ENCODE measurements at regions not wholly inside any gene's neighbourhood (a gene's known extent, or its start where the extent isn't known, plus 50 kb on each side); places are given as distances from the start of the nearest gene placed in this dataset.
A peak's percentile ranks its signal among the peaks of the same experiment; 100 is the strongest.

DNA sequence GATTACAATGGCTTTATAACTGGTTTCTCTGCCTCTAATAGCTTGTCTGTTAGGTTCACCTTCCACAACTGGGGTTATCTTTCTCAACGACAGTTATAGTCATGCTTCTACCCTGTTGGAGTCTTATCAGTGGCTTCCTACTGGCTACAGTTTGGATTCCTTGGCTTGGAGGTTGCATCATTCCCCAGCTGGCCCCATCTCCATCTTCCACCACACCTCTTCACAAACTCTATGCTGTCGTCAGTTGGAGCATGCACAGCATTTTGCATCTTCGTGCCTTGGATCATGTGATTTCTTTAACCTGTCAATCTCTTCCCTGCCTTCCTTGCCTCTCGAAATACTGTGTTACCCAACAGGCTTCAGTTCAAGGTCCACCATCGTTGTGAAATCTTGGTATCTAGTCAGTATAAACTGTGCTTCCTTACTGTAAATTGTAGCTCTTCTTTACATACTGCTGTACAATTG lies 316.3 kb upstream of the CXCR4 start:
- in situ Hi-C loops (cut with MboI; ENCODE audit: low sequenced_read_pairs in 4 of 4), result no loop called here
- no peak for TF ChIP-seq POLR2A (IDR thresholded peaks at IDR 0.05)
- TF ChIP-seq, protein P1, sequence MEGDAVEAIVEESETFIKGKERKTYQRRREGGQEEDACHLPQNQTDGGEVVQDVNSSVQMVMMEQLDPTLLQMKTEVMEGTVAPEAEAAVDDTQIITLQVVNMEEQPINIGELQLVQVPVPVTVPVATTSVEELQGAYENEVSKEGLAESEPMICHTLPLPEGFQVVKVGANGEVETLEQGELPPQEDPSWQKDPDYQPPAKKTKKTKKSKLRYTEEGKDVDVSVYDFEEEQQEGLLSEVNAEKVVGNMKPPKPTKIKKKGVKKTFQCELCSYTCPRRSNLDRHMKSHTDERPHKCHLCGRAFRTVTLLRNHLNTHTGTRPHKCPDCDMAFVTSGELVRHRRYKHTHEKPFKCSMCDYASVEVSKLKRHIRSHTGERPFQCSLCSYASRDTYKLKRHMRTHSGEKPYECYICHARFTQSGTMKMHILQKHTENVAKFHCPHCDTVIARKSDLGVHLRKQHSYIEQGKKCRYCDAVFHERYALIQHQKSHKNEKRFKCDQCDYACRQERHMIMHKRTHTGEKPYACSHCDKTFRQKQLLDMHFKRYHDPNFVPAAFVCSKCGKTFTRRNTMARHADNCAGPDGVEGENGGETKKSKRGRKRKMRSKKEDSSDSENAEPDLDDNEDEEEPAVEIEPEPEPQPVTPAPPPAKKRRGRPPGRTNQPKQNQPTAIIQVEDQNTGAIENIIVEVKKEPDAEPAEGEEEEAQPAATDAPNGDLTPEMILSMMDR (IDR thresholded peaks at IDR 0.05 in 4 of 5, conservative IDR thresholded peaks at IDR 0.05 in 1 of 5), result no peak
- ATAC-seq, result no peak

DNA sequence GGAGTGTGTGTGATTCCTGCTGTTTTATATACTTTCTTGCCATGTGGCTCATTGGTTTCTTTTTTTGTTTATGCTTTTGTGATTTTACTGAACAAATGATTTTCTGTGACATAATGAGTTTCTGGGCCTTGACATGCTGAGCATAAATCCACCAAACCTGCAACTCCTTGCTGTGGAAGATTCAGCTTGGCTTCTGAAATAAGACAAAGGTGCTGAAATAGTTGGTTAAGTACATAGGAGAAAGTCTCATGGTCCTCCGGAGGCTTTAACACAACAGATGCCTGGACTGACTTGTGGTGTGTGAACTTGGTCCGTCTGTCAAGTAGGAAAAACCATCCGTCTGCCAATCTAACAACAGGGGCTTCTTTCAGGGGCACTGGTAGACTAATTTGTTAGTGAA lies 315.3 kb upstream of the CXCR4 start:
- intact Hi-C loops (cut with DNase I; ENCODE audit: low total_unique reads), result no loop called here
- no peaks in the 10 kb centered on the region for H3K9me3 ChIP-seq
- H3K36me3 ChIP-seq, result no peaks in the 10 kb centered on the region
- TF ChIP-seq, protein P1 (IDR thresholded peaks at IDR 0.05 in 4 of 5, conservative IDR thresholded peaks at IDR 0.05 in 1 of 5), result no peak
- TF ChIP-seq POLR2A (IDR thresholded peaks at IDR 0.05), result no peak
- in situ Hi-C loops (cut with MboI; ENCODE audit: low sequenced_read_pairs in 4 of 4), result no loop called here
- no peak overlapping the region for H3K4me3 ChIP-seq
- DNase-seq (no peak), ATAC-seq (no peak)
- no peaks in the 10 kb centered on the region for H3K4me1 ChIP-seq
- no peak overlapping the region for H3K27ac ChIP-seq
- H3K27me3 ChIP-seq, result no peaks in the 10 kb centered on the region

More for the DNA sequence above, 316.3 kb upstream of the CXCR4 start:
- DNase-seq, result no peak
- Histone ChIP-seq H3K27me3 (no peaks in the 10 kb centered on the region), H3K4me1 (no peaks in the 10 kb centered on the region), H3K36me3 (no peaks in the 10 kb centered on the region), H3K27ac (no peak overlapping the region), H3K9me3 (no peaks in the 10 kb centered on the region), H3K4me3 (no peak overlapping the region)
- intact Hi-C loops (cut with DNase I; ENCODE audit: low total_unique reads), result no loop called here

DNA sequence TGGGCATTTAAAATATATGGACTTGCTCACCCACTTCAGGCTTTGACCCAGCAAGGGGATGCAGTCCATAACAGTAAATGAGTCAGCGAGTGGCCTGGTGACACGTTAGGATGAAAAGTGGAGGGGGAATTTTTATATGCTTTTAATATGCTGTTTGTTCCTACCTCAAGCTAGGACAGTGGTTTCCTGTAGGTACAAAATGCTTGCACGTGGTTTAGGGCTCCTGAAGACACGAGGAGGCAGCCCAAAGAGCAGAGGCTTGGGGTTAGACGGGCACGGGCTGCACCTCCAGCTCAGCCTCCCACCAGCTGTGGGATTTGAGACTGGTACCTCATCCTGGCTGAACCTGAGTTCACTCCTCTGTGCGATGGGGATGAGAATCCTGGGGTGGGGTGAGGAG lies 306.2 kb upstream of the CXCR4 start:
- Histone ChIP-seq H3K9me3 (no peaks in the 10 kb centered on the region), H3K4me1 (no peaks in the 10 kb centered on the region), H3K27ac (no peak overlapping the region), H3K36me3 (no peaks in the 10 kb centered on the region), H3K4me3 (peak overlapping the region in 1 of 4 donors; percentile 40), H3K27me3 (peaks cover 0 to 6% (median 5%) of the 10 kb centered on the region in 3 donors)
- in situ Hi-C loops (cut with MboI; ENCODE audit: low sequenced_read_pairs in 4 of 4) (loop anchor here (25.0 kb wide), 1 partner anchor 1413 kb away; no protein-coding TSS in a partner anchor), intact Hi-C loops (cut with DNase I; ENCODE audit: low total_unique reads) (no loop called here)
- ATAC-seq (no peak), DNase-seq (no peak)
- TF ChIP-seq, protein P1 (IDR thresholded peaks at IDR 0.05 in 4 of 5, conservative IDR thresholded peaks at IDR 0.05 in 1 of 5), result no peak
- no peak for TF ChIP-seq POLR2A (IDR thresholded peaks at IDR 0.05)

DNA sequence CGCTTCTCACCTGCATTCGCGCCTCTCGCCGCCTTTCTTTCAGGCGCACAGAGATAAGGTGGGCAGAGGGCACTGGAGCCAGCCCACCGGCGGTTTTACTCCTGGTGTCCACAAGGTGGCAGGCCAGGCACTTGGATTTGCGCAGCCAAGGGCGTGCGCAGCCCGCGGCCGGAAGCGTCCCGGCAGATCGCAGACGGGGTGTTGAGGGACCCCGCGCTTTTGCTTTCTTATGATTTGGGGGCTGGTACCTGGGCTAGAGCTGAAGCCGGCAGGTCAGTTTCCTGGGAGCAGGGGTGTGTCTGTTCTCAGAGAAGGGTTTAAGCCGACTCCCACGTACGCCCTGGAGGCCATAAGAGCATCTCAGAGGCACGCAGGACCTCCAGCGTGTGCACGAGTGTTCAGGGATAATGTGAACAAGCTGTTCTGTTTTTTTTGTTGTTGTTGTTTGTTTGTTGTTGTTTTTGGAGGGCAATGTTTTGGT lies 305.6 kb upstream of the CXCR4 start:
- Histone ChIP-seq H3K27ac (no peak overlapping the region), H3K36me3 (no peaks in the 10 kb centered on the region), H3K4me3 (peak overlapping the region; percentile 39 to 47 (median 41)), H3K9me3 (no peaks in the 10 kb centered on the region), H3K4me1 (no peaks in the 10 kb centered on the region), H3K27me3 (peaks cover 0 to 6% (median 5%) of the 10 kb centered on the region in 3 donors)
- in situ Hi-C loops (cut with MboI; ENCODE audit: low sequenced_read_pairs in 4 of 4), result loop anchor here (25.0 kb wide), 1 partner anchor 1414 kb away; no protein-coding TSS in a partner anchor
- ATAC-seq, result peak; percentile 63 to 74
- TF ChIP-seq, protein P1 (IDR thresholded peaks at IDR 0.05 in 4 of 5, conservative IDR thresholded peaks at IDR 0.05 in 1 of 5), result peak; percentile 35 to 76 (median 65)
- no peak for TF ChIP-seq POLR2A (IDR thresholded peaks at IDR 0.05)
- intact Hi-C loops (cut with DNase I; ENCODE audit: low total_unique reads), result loop anchor here (2.0 kb wide), 1 partner anchor 1415 kb away; no protein-coding TSS in a partner anchor
- DNase-seq, result peak in 1 of 2 donors; percentile 15
